ENCODE measurements at regions not wholly inside any gene's neighbourhood (a gene's known extent, or its start where the extent isn't known, plus 50 kb on each side); places are given as distances from the start of the nearest gene placed in this dataset.
"Not testable (repeated sequence)": the region's sequence is repeated elsewhere in the genome, so short reads cannot be mapped to it uniquely, and the experiment has no call there.

DNA sequence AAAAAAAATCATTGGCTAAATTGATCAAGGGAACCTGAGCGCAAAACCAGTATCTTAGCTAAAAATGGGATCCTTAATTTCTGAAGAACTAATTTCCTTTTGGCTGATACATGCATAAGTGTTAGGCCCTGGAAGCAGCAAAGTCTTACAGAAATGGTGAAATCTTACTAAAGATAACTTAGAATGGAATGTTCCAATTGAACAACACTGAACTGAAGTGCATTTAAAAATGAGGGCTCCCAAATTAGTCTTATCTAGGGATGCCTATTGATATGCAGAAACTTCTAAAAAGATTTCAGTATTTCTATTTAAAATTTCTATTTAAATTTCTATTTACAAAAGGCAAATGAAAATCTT, 120.7 kb upstream of the BANK1 start:
- FAIRE-seq = no peak

DNA sequence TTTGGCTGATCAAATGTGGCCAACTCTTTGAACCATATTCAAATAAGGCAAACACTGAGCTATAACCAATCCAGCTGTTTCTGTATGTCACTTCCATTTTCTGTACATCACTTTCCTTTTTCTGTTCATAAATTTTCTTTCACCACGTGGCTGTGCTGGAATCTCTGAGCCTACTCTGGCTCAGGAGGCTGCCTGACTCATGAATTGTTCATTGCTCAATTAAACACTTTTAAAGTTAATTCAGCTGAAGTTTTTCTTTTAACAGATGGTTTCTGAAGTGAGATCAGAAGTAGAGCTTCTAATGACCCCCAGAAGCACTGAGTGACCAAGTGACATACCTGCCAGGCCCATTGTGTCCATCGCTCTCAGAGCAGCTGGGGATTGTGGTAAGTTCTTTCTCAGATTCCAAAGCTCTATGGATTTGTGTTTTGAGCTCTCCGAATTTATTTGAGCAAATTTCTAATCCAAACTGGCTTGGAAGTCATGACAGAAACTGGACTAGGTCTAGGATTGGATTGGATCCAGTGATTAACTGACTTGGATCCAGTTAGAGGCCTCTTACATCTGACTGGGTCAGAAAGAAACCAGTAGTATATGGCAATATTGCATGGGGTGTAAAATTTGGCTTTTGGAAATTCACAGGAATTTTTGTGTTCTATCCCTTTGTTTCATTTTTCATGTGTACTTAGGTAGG, 121.2 kb upstream of the BANK1 start:
- no peak for FAIRE-seq

- FAIRE-seq = no peak
These were observed 123.2 kb upstream of the BANK1 start for GRCh38 chr4:101667348-101667747.

- FAIRE-seq = no peak
These were observed 129.9 kb upstream of the BANK1 start for GRCh38 chr4:101660607-101661006.

DNA sequence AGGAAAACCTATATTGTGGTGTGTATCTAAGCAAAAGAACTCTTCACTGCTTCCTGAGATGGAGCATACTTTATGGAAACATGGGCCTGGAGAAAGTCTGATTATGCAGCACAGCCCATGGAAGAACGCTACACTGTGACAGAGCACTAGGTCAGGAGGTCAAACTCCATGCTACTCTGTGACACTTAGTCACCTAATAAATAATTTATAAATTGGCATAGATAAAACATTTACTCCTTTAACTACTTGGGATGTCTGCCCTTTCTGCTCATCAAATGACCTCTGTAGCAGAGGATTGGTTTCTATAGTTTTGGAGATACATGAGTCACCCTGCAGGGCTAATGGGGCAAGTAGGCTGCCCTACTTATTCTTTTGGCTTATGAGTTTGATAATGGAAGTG, 134.7 kb upstream of the BANK1 start:
- no peak for FAIRE-seq

DNA sequence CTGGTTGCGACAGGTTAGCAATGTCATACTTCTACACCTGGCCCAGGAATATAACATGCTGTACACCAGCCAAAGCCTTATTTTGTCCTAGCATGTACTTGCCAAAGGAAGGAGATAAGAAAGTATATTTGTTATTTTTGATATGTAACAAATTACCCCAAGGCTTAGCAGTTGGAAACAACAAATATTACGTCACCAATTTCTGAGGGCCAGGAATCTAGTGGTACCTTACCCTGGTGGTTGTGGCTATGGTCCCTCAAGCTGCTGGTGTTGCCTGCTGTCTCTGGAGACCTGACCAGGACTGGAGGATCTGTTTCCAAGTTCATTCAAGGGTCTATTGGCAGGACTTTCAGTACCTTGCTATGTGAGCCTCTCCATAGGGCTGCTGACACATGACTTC, 135.5 kb upstream of the BANK1 start:
- FAIRE-seq = no peak

- no peak for FAIRE-seq
These were observed 138.8 kb upstream of the BANK1 start for GRCh38 chr4:101651778-101652177.

DNA sequence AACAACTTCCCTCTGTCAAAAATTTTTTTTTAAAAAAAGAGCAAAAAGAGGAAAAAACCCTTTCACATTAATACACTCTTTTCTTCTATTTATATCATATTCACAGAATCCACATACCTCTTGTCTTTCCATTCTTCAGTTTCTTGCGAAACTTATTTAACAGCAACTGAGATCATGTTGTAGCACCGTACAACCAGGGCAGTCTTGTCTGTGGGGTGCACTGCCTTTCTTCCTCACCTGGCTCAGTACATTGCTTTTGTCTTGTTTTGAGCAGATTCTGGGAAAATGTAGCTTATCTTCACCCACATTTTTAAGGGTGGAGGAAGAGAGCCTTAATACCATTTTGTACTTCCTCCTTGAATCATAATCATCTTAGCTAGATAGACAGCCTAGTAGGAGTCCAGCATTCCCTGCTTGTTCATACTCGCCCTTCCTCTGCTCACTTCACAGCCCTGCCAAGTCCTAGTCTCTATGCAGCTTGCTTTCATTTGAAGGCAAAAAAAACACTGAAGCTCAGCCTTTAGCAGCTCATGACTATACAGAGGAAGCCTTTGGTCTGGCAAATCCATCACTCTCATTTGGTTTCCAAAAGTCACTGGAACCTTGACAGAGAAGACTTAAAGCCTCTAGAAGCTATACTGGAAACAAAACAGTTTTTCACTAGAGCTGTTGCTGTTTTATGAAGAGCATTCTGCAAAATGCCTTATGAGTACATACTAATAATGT, 140.6 kb upstream of the BANK1 start:
- FAIRE-seq = no peak

DNA sequence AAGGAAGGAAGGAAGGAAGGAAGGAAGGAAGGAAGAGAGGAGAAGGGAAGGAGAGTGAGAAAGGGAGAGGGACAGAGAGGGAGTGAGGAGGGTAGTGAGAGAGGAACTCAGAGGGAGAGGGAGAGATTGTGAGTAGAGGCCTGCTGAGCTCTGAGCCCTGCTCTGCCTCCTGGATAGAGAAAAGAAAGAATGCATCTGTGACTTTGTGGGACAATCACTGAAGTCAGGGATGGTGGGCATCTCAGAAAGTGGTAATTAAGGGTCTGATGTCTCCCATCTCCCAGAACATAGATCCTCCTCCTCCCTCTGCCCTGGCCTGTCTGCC, 142.9 kb upstream of the BANK1 start:
- FAIRE-seq = no peak

DNA sequence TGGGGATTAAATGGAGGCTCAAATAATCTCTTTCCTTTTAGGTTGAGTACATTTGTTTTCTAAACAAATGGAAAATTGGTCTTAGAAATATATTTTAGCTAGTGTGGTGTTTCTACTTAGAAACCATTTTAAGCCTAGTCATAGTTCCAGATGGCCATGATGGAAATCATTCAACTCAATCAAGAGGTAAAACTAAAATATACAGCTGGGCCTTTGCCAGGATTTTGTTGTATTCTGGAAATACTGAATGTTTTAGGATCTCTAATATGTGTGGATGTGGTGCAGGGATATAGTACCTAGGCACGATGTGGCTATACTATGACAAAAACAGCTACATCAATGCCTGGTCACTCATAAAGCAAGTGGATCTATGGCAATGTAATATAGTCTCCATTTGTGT, 146.0 kb upstream of the BANK1 start:
- no peak for FAIRE-seq

GRCh38 chr4:101643186-101643837, 147.2 kb upstream of the BANK1 start:
- FAIRE-seq = no peak

DNA sequence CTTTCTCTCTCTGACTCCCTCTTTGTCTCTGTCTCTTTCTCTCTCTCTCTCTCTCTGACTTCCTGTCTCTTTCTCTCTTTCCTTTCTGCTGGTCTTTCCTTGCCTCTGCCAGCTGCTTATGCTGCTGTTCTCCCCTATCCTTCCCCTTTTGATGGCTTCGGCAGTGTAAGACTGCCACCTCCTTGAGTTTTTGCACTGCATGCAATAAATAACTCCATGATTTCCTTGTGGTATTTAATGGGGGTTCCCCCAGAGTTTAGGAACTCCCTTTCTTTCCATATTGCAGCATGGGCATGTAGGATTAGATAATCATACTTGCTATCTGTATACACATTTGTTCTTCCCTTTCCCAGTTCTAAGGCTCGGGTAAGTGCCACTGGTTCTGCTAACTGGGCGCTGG, 157.8 kb upstream of the BANK1 start:
- not testable (repeated sequence) for FAIRE-seq

DNA sequence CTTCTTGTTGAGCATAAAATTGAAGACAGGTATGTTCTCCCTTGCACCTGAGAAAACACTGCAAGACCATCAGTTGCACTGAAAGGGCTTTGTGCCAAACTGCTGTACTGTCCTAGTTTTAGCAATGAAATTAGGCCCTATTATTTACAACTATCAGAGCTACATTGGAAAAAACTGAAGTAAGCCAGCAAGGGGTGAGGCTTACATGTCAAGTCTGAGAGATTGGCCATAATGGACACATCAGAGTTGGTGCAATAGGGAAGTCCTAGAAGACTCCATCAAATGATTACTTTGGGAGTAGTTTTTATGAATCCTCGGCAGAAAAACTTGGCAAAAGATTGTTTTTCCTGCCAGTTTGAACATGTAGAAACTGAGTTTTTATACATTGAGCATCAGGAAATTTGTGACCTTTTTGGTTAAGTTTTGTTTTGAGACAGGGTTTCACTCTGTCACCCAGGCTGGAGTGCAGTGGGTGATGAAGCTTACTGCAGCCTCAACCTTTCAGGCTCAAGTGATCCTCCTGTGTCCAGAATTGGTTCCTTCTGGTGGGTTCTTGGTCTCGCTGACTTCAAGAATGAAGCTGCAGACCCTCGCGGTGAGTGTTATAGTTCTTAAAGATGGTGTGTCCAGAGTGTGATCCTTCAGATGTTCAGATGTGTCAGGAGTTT, 160.1 kb upstream of the BANK1 start:
- FAIRE-seq = no peak

- no peak for FAIRE-seq
These were observed 169.4 kb upstream of the BANK1 start for GRCh38 chr4:101621120-101621519.

DNA sequence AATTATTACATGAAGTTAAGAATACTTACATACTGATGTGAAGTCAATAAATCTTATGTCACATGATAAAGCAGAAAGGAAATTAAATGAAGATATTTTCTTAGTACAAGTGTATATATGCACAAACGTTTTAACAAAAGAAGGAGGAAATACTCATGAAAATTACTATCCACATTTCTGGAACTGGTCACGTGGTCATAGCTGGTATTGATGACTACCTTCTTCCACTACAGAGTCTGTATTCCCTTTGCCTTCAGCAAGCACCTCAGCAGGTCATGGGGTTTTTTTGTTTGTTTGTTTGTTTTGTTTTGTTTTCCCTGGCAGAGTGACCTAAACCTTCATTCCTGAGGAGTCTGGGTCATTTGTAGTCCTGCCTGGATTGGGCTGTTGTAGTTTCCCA, 174.9 kb upstream of the BANK1 start:
- FAIRE-seq = no peak

DNA sequence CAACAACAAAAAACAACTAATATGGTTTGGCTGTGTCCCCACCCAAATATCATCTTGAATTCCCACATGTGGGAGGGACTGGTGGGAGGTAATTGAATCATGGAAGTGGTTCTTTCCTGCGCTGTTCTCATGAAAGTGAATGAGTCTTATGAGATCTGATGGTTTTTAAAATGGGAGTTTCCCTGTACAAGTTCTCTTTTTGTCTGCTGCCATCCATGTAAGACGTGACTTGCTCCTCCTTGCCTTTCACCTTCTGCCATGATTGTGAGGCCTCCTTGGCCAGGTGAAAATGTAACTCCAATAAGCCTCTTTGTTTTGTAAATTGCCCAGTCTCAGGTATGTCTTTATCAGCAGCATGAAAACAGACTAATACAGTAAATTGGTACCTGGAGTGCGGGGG, 183.5 kb upstream of the BANK1 start:
- not testable (repeated sequence) for FAIRE-seq

- FAIRE-seq = no peak
These were observed 185.6 kb upstream of the BANK1 start for GRCh38 chr4:101604976-101605375.

DNA sequence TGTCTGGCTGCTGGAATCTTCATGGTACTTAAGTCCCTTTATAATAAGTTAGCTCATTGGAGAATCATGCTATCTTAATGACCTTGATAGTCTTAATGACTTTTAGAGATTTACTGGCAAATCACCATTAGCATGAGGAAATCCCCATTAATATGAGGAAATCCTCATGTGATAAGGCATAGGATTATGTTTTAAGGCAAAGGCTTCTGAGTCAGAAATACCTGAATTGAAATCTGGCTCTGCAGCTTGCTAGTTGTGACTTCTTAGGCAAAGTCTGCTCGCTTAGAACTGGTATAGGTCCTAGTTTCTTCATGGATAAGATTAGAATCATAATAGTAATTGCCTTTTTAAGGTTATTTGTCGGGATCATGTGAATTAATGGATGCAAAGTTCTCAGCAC, 190.2 kb upstream of the BANK1 start:
- FAIRE-seq = no peak

GRCh38 chr4:101599620-101600019, 190.9 kb upstream of the BANK1 start:
- FAIRE-seq = no peak

GRCh38 chr4:101596781-101597552, 193.6 kb upstream of the BANK1 start:
- FAIRE-seq = no peak

GRCh38 chr4:101594588-101594987, 195.9 kb upstream of the BANK1 start:
- no peak for FAIRE-seq

GRCh38 chr4:101593666-101594065, 196.9 kb upstream of the BANK1 start:
- no peak for FAIRE-seq

DNA sequence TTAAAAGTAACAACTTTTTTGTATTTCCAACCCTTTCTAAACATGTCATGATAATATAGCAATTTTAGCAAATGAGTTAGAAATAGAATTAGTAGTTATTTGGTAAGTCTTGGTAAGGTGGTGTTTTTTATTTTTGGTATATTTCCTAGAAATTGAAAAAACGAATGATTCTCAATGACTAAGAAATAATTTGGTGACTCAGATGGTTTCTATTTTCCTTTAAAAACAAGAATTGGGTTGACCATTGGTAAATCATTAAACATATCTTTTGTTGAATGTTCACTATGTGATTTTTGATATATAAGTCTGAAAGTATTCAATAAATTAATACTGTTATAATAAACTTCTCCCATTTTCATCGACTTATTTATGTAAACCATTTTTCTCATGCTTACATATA, 206.2 kb upstream of the BANK1 start:
- FAIRE-seq = peak; percentile 52
